ENCODE measurements at regions not wholly inside any gene's neighbourhood (a gene's known extent, or its start where the extent isn't known, plus 50 kb on each side); places are given as distances from the start of the nearest gene placed in this dataset.

GRCh38 chr14:98229656-98230366 lies 1042.2 kb downstream of the BCL11B start:
- DNase-seq (ENCODE audit: insufficient read length, low spot score) (no peak), FAIRE-seq (no peak)
- TF ChIP-seq CTCF (IDR thresholded peaks at IDR 0.05; ENCODE audit: insufficient read depth, missing control alignments) = no peak

- DNase-seq (ENCODE audit: insufficient read length, low spot score) = no peak
- FAIRE-seq = no peak
- TF ChIP-seq CTCF (IDR thresholded peaks at IDR 0.05; ENCODE audit: insufficient read depth, missing control alignments) = no peak
Observed at GRCh38 chr14:98230411-98230810, 1041.6 kb downstream of the BCL11B start.

GRCh38 chr14:98231210-98231609 lies 1040.8 kb downstream of the BCL11B start:
- no peak for FAIRE-seq
- TF ChIP-seq CTCF (IDR thresholded peaks at IDR 0.05; ENCODE audit: insufficient read depth, missing control alignments) = no peak
- DNase-seq (ENCODE audit: insufficient read length, low spot score) = no peak

- TF ChIP-seq CTCF (IDR thresholded peaks at IDR 0.05; ENCODE audit: insufficient read depth, missing control alignments) = no peak
- FAIRE-seq = no peak
- no peak for DNase-seq (ENCODE audit: insufficient read length, low spot score)
Observed at GRCh38 chr14:98233656-98234055, 1038.3 kb downstream of the BCL11B start.

- no peak for FAIRE-seq
- DNase-seq (ENCODE audit: insufficient read length, low spot score) = no peak
- no peak for TF ChIP-seq CTCF (IDR thresholded peaks at IDR 0.05; ENCODE audit: insufficient read depth, missing control alignments)
Observed at GRCh38 chr14:98234208-98234607, 1037.8 kb downstream of the BCL11B start.

- no peak for DNase-seq (ENCODE audit: insufficient read length, low spot score)
- no peak for FAIRE-seq
- no peak for TF ChIP-seq CTCF (IDR thresholded peaks at IDR 0.05; ENCODE audit: insufficient read depth, missing control alignments)
Observed at GRCh38 chr14:98236314-98236713, 1035.7 kb downstream of the BCL11B start.

GRCh38 chr14:98237939-98238338 lies 1034.1 kb downstream of the BCL11B start:
- DNase-seq (ENCODE audit: insufficient read length, low spot score) (no peak), FAIRE-seq (no peak)
- TF ChIP-seq CTCF (IDR thresholded peaks at IDR 0.05; ENCODE audit: insufficient read depth, missing control alignments) = no peak
